GM23338 (cell line): ENCODE measurements at regions not wholly inside any gene's neighbourhood (a gene's known extent, or its start where the extent isn't known, plus 50 kb on each side); places are given as distances from the start of the nearest gene placed in this dataset.

Experiments
- CREB1 ChIP-seq: fragments of 250-450 bp; sonication (Bioruptor Pico); IDR thresholded peaks from 2 replicates; pipeline ENCODE4 v1.5.0; 2020; ENCODE audit warnings: low read depth, mild to moderate bottlenecking, moderate library complexity
- EZH2 ChIP-seq: fragments of 200-600 bp; sonication (generic); IDR thresholded peaks from one replicate; pipeline ENCODE4 v1.8.0; 2017; ENCODE audit warnings: antibody characterized with exemption, mild to moderate bottlenecking, low read depth; ENCODE audit not compliant: unreplicated experiment
- EZH2phosphoT487 ChIP-seq: fragments of 200-600 bp; sonication (generic); IDR thresholded peaks from one replicate; pipeline ENCODE4 v1.8.1; 2018; ENCODE audit warnings: antibody characterized with exemption; ENCODE audit not compliant: unreplicated experiment
- JUNB ChIP-seq: IDR thresholded peaks from one replicate; pipeline ENCODE4 v1.6.1; 2016; ENCODE audit warnings: antibody characterized with exemption; ENCODE audit not compliant: unreplicated experiment
- POLR2AphosphoS5 ChIP-seq: IDR thresholded peaks from 2 replicates; pipeline ENCODE4 v1.6.1; 2016; ENCODE audit warnings: antibody characterized with exemption, low read depth
- STAT1 ChIP-seq: IDR thresholded peaks from one replicate; pipeline ENCODE4 v1.6.1; 2016; ENCODE audit warnings: antibody characterized with exemption; ENCODE audit not compliant: unreplicated experiment
- ZNF331 ChIP-seq: fragments of 250-450 bp; sonication (Bioruptor Pico); IDR thresholded peaks from 2 replicates; pipeline ENCODE4 v1.5.0; 2020; ENCODE audit warnings: low read depth, mild to moderate bottlenecking, moderate library complexity
- TF ChIP-seq, protein P1 (sequence below), 2 experiments: fragments of 200-600 bp in 1 of 2; sonication (generic) in 1 of 2; conservative IDR thresholded peaks; 2 replicates each; pipeline versions ENCODE4 v1.5.1 to v1.6.1; 2016 to 2017; ENCODE audit warnings: antibody characterized with exemption in 2 of 2, low read depth in 2 of 2, mild to moderate bottlenecking in 2 of 2, moderate library complexity in 1 of 2
- TF ChIP-seq, protein P2 (sequence below): IDR thresholded peaks from one replicate; pipeline ENCODE4 v1.6.1; 2018; ENCODE audit warnings: antibody characterized with exemption; ENCODE audit not compliant: unreplicated experiment
- TF ChIP-seq, protein P3 (sequence below): fragments of 250-450 bp; sonication (Bioruptor Pico); IDR thresholded peaks from 2 replicates; pipeline ENCODE4 v1.5.0; 2020; ENCODE audit warnings: mild to moderate bottlenecking, moderate library complexity

DNA sequence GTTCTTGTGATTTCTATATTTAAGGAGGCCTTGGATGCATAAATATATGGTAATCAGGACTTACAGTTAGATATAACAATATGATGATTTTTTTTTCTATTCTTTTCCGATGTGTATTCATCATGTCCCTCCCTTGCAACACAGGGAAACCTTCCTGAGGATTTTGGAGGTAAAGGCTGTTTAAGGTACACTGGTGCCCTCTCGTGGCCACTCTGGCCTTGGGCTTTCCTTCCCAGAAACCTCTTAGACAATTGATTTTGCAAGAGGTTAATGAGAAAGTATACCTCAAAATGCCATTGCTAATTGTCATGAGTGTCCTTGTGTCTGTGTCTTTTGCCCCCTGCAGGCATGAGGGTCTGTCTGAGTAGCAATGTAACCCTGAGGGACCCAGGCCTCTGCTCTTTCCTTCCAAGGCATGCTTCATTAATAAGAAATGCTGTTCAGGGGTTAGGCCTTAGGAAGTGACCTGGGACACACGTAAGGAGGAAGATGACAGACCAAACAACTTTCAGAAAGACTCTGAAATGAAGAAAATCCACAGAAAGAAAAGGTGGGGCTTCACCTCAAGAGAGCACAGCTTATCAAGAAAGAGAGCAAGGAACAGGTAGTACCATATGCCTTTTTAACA is 70.3 kb upstream of the PPP2R3A start:
- TF ChIP-seq, protein P1, sequence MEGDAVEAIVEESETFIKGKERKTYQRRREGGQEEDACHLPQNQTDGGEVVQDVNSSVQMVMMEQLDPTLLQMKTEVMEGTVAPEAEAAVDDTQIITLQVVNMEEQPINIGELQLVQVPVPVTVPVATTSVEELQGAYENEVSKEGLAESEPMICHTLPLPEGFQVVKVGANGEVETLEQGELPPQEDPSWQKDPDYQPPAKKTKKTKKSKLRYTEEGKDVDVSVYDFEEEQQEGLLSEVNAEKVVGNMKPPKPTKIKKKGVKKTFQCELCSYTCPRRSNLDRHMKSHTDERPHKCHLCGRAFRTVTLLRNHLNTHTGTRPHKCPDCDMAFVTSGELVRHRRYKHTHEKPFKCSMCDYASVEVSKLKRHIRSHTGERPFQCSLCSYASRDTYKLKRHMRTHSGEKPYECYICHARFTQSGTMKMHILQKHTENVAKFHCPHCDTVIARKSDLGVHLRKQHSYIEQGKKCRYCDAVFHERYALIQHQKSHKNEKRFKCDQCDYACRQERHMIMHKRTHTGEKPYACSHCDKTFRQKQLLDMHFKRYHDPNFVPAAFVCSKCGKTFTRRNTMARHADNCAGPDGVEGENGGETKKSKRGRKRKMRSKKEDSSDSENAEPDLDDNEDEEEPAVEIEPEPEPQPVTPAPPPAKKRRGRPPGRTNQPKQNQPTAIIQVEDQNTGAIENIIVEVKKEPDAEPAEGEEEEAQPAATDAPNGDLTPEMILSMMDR (conservative IDR thresholded peaks at IDR 0.05; ENCODE audit: low read depth in 2 of 2), result peak; percentile 91 to 99
- TF ChIP-seq, protein P2, sequence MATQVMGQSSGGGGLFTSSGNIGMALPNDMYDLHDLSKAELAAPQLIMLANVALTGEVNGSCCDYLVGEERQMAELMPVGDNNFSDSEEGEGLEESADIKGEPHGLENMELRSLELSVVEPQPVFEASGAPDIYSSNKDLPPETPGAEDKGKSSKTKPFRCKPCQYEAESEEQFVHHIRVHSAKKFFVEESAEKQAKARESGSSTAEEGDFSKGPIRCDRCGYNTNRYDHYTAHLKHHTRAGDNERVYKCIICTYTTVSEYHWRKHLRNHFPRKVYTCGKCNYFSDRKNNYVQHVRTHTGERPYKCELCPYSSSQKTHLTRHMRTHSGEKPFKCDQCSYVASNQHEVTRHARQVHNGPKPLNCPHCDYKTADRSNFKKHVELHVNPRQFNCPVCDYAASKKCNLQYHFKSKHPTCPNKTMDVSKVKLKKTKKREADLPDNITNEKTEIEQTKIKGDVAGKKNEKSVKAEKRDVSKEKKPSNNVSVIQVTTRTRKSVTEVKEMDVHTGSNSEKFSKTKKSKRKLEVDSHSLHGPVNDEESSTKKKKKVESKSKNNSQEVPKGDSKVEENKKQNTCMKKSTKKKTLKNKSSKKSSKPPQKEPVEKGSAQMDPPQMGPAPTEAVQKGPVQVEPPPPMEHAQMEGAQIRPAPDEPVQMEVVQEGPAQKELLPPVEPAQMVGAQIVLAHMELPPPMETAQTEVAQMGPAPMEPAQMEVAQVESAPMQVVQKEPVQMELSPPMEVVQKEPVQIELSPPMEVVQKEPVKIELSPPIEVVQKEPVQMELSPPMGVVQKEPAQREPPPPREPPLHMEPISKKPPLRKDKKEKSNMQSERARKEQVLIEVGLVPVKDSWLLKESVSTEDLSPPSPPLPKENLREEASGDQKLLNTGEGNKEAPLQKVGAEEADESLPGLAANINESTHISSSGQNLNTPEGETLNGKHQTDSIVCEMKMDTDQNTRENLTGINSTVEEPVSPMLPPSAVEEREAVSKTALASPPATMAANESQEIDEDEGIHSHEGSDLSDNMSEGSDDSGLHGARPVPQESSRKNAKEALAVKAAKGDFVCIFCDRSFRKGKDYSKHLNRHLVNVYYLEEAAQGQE, result no peak
- TF ChIP-seq ZNF331 (CRISPR knock-in tag), result no peak
- TF ChIP-seq POLR2AphosphoS5, result no peak
- no peak for TF ChIP-seq EZH2
- TF ChIP-seq EZH2phosphoT487, result no peak
- no peak for TF ChIP-seq JUNB
- TF ChIP-seq CREB1 (CRISPR knock-in tag), result no peak
- TF ChIP-seq STAT1, result no peak
- TF ChIP-seq, protein P3, sequence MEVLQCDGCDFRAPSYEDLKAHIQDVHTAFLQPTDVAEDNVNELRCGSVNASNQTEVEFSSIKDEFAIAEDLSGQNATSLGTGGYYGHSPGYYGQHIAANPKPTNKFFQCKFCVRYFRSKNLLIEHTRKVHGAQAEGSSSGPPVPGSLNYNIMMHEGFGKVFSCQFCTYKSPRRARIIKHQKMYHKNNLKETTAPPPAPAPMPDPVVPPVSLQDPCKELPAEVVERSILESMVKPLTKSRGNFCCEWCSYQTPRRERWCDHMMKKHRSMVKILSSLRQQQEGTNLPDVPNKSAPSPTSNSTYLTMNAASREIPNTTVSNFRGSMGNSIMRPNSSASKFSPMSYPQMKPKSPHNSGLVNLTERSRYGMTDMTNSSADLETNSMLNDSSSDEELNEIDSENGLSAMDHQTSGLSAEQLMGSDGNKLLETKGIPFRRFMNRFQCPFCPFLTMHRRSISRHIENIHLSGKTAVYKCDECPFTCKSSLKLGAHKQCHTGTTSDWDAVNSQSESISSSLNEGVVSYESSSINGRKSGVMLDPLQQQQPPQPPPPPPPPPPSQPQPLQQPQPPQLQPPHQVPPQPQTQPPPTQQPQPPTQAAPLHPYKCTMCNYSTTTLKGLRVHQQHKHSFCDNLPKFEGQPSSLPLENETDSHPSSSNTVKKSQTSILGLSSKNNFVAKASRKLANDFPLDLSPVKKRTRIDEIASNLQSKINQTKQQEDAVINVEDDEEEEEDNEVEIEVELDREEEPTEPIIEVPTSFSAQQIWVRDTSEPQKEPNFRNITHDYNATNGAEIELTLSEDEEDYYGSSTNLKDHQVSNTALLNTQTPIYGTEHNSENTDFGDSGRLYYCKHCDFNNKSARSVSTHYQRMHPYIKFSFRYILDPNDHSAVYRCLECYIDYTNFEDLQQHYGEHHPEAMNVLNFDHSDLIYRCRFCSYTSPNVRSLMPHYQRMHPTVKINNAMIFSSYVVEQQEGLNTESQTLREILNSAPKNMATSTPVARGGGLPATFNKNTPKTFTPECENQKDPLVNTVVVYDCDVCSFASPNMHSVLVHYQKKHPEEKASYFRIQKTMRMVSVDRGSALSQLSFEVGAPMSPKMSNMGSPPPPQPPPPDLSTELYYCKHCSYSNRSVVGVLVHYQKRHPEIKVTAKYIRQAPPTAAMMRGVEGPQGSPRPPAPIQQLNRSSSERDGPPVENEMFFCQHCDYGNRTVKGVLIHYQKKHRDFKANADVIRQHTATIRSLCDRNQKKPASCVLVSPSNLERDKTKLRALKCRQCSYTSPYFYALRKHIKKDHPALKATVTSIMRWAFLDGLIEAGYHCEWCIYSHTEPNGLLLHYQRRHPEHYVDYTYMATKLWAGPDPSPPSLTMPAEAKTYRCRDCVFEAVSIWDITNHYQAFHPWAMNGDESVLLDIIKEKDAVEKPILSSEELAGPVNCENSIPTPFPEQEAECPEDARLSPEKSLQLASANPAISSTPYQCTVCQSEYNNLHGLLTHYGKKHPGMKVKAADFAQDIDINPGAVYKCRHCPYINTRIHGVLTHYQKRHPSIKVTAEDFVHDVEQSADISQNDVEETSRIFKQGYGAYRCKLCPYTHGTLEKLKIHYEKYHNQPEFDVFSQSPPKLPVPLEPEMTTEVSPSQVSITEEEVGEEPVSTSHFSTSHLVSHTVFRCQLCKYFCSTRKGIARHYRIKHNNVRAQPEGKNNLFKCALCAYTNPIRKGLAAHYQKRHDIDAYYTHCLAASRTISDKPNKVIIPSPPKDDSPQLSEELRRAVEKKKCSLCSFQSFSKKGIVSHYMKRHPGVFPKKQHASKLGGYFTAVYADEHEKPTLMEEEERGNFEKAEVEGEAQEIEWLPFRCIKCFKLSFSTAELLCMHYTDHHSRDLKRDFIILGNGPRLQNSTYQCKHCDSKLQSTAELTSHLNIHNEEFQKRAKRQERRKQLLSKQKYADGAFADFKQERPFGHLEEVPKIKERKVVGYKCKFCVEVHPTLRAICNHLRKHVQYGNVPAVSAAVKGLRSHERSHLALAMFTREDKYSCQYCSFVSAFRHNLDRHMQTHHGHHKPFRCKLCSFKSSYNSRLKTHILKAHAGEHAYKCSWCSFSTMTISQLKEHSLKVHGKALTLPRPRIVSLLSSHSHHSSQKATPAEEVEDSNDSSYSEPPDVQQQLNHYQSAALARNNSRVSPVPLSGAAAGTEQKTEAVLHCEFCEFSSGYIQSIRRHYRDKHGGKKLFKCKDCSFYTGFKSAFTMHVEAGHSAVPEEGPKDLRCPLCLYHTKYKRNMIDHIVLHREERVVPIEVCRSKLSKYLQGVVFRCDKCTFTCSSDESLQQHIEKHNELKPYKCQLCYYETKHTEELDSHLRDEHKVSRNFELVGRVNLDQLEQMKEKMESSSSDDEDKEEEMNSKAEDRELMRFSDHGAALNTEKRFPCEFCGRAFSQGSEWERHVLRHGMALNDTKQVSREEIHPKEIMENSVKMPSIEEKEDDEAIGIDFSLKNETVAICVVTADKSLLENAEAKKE (CRISPR knock-in tag), result no peak
